Bronchial epithelial cell (primary cell): ENCODE measurements at regions not wholly inside any gene's neighbourhood (a gene's known extent, or its start where the extent isn't known, plus 50 kb on each side); places are given as distances from the start of the nearest gene placed in this dataset.

Experiments
- DNase-seq: peaks from one replicate; pipeline ENCODE4 v3.0.0-alpha.2; 2010; ENCODE audit warnings: low read depth
- FAIRE-seq: peaks from 2 replicates; lab custom pipeline; 2011; peaks lifted over from hg19 to GRCh38; lab: Jason Lieb, UNC
- H3K27me3 ChIP-seq: 2 replicates; pipeline ENCODE4 v1.5.1; 2011; ENCODE audit warnings: low read length; ENCODE audit not compliant: control insufficient read depth, insufficient read depth
- H3K36me3 ChIP-seq: 2 replicates; pipeline ENCODE4 v1.5.1; 2011; ENCODE audit warnings: low read length; ENCODE audit not compliant: control insufficient read depth, insufficient read depth
- H3K4me3 ChIP-seq: 2 replicates; pipeline ENCODE4 v1.5.1; 2011; ENCODE audit warnings: mild to moderate bottlenecking, low read depth, low read length, control low read depth
- CTCF ChIP-seq: IDR thresholded peaks from 2 replicates; pipeline ENCODE4 v1.5.1; 2011; ENCODE audit warnings: mild to moderate bottlenecking, moderate library complexity, low read length, control low read depth, inconsistent platforms; ENCODE audit not compliant: insufficient read depth, severe bottlenecking

GRCh38 chr1:143699731-143700130, 272.1 kb downstream of the FAM72C start:
- H3K36me3 ChIP-seq, result no peaks in the 10 kb centered on the region
- FAIRE-seq, result no peak
- no peak for TF ChIP-seq CTCF
- no peaks in the 10 kb centered on the region for H3K27me3 ChIP-seq
- no peak for DNase-seq
- no peak overlapping the region for H3K4me3 ChIP-seq

- no peak overlapping the region for H3K4me3 ChIP-seq
- H3K27me3 ChIP-seq, result no peaks in the 10 kb centered on the region
- no peaks in the 10 kb centered on the region for H3K36me3 ChIP-seq
- FAIRE-seq (no peak), DNase-seq (no peak)
- TF ChIP-seq CTCF, result no peak
Observed at GRCh38 chr1:143699115-143699514, 272.7 kb downstream of the FAM72C start.

- DNase-seq (peak; percentile 1), FAIRE-seq (no peak)
- no peak overlapping the region for H3K4me3 ChIP-seq
- TF ChIP-seq CTCF, result peak; percentile 45
- no peaks in the 10 kb centered on the region for H3K36me3 ChIP-seq
- no peaks in the 10 kb centered on the region for H3K27me3 ChIP-seq
Observed at GRCh38 chr1:143698016-143698415, 273.8 kb downstream of the FAM72C start.

- Histone ChIP-seq H3K4me3 (no peak overlapping the region), H3K27me3 (no peaks in the 10 kb centered on the region), H3K36me3 (no peaks in the 10 kb centered on the region)
- FAIRE-seq, result peak; percentile 86
- TF ChIP-seq CTCF, result no peak
- peak; percentile 27 for DNase-seq
Observed at GRCh38 chr1:143694085-143694484, 277.7 kb downstream of the FAM72C start.

- no peaks in the 10 kb centered on the region for H3K36me3 ChIP-seq
- DNase-seq, result no peak
- FAIRE-seq, result no peak
- TF ChIP-seq CTCF, result no peak
- no peaks in the 10 kb centered on the region for H3K27me3 ChIP-seq
- no peak overlapping the region for H3K4me3 ChIP-seq
Observed at GRCh38 chr1:143691971-143692529, 279.7 kb downstream of the FAM72C start.

GRCh38 chr1:143691400-143691891, 280.3 kb downstream of the FAM72C start:
- TF ChIP-seq CTCF, result no peak
- FAIRE-seq, result no peak
- H3K27me3 ChIP-seq, result no peaks in the 10 kb centered on the region
- no peak for DNase-seq
- no peak overlapping the region for H3K4me3 ChIP-seq
- no peaks in the 10 kb centered on the region for H3K36me3 ChIP-seq
